ENCODE measurements at regions not wholly inside any gene's neighbourhood (a gene's known extent, or its start where the extent isn't known, plus 50 kb on each side); places are given as distances from the start of the nearest gene placed in this dataset.
"Not testable (repeated sequence)": the region's sequence is repeated elsewhere in the genome, so short reads cannot be mapped to it uniquely, and the experiment has no call there.

- DNase-seq: no peak
Observed at GRCh38 chr17:6257336-6257735, 177.6 kb downstream of the AIPL1 start.

- no peak for DNase-seq
Observed at GRCh38 chr17:6255322-6255721, 179.6 kb downstream of the AIPL1 start.

- no peak for DNase-seq
Observed at GRCh38 chr17:6254036-6254435, 180.9 kb downstream of the AIPL1 start.

- DNase-seq: not testable (repeated sequence)
Observed at GRCh38 chr17:6251640-6252039, 181.5 kb downstream of the WSCD1 start.

- peak in 1 of 2 donors; percentile 1 for DNase-seq
Observed at GRCh38 chr17:6249732-6250131, 179.6 kb downstream of the WSCD1 start.

- no peak for DNase-seq
Observed at GRCh38 chr17:6248061-6248460, 177.9 kb downstream of the WSCD1 start.

- DNase-seq: no peak
Observed at GRCh38 chr17:6245301-6246177, 175.4 kb downstream of the WSCD1 start.

GRCh38 chr17:6244796-6245195 is 174.6 kb downstream of the WSCD1 start:
- DNase-seq: no peak

- no peak for DNase-seq
Observed at GRCh38 chr17:6244253-6244652, 174.1 kb downstream of the WSCD1 start.

GRCh38 chr17:6243186-6243585 is 173.0 kb downstream of the WSCD1 start:
- DNase-seq: no peak

GRCh38 chr17:6241996-6242395 is 171.8 kb downstream of the WSCD1 start:
- DNase-seq: no peak

- no peak for DNase-seq
Observed at GRCh38 chr17:6241381-6241780, 171.2 kb downstream of the WSCD1 start.

GRCh38 chr17:6240601-6241000 is 170.4 kb downstream of the WSCD1 start:
- DNase-seq: no peak

- no peak for DNase-seq
Observed at GRCh38 chr17:6240001-6240400, 169.8 kb downstream of the WSCD1 start.

GRCh38 chr17:6239241-6239798 is 169.1 kb downstream of the WSCD1 start:
- DNase-seq: no peak

- no peak for DNase-seq
Observed at GRCh38 chr17:6233856-6234255, 163.7 kb downstream of the WSCD1 start.

GRCh38 chr17:6233339-6233738 is 163.2 kb downstream of the WSCD1 start:
- DNase-seq: no peak

- DNase-seq: no peak
Observed at GRCh38 chr17:6232732-6233101, 162.5 kb downstream of the WSCD1 start.

- no peak for DNase-seq
Observed at GRCh38 chr17:6231886-6232731, 161.9 kb downstream of the WSCD1 start.

- no peak for DNase-seq
Observed at GRCh38 chr17:6231465-6231864, 161.3 kb downstream of the WSCD1 start.

- no peak for DNase-seq
Observed at GRCh38 chr17:6218333-6218732, 148.2 kb downstream of the WSCD1 start.

Data from right lung (tissue), 2 donors.